Trophoblast cell (in vitro differentiated cells and primary cell): ENCODE measurements at regions not wholly inside any gene's neighbourhood (a gene's known extent, or its start where the extent isn't known, plus 50 kb on each side); places are given as distances from the start of the nearest gene placed in this dataset.

ENCODE experiments used
- DNase-seq, 2 donors: peaks; one replicate each; pipeline ENCODE4 v3.0.0-alpha.2; 2016
- H2AFZ ChIP-seq: 2 replicates; pipeline ENCODE4 v1.6.1; 2013; ENCODE audit warnings: low read length, moderate library complexity, mild to moderate bottlenecking; ENCODE audit not compliant: insufficient read depth, poor library complexity
- H2AK5ac ChIP-seq: 2 replicates; pipeline ENCODE4 v1.6.1; 2013; ENCODE audit warnings: mild to moderate bottlenecking, low read length
- H2BK120ac ChIP-seq: 2 replicates; pipeline ENCODE4 v1.6.1; 2013; ENCODE audit warnings: low read length, mild to moderate bottlenecking, moderate library complexity; ENCODE audit not compliant: insufficient read depth, poor library complexity
- H2BK12ac ChIP-seq: 2 replicates; pipeline ENCODE4 v1.6.1; 2013; ENCODE audit warnings: mild to moderate bottlenecking, low read length, moderate library complexity
- H2BK5ac ChIP-seq: 2 replicates; pipeline ENCODE4 v1.6.1; 2013; ENCODE audit warnings: low read length, low read depth, moderate library complexity, mild to moderate bottlenecking; ENCODE audit not compliant: poor library complexity
- H3K14ac ChIP-seq: 2 replicates; pipeline ENCODE4 v1.6.1; 2013; ENCODE audit warnings: mild to moderate bottlenecking, low read length
- H3K18ac ChIP-seq: 2 replicates; pipeline ENCODE4 v1.6.1; 2013; ENCODE audit warnings: mild to moderate bottlenecking, low read length
- H3K23ac ChIP-seq: 2 replicates; pipeline ENCODE4 v1.6.1; 2013; ENCODE audit warnings: low read length
- H3K27ac ChIP-seq: 2 replicates; pipeline ENCODE4 v1.5.1; 2013; ENCODE audit warnings: low read depth, mild to moderate bottlenecking, inconsistent platforms, low read length, moderate library complexity
- H3K27me3 ChIP-seq: 2 replicates; pipeline ENCODE4 v1.6.1; 2013; ENCODE audit warnings: inconsistent platforms, mild to moderate bottlenecking, low read length, moderate library complexity; ENCODE audit not compliant: insufficient read depth
- H3K36me3 ChIP-seq, 2 experiments: 1 replicate in 1 of 2; 2 replicates in 1 of 2; pipeline ENCODE4 v1.6.1; 2013; ENCODE audit warnings: low read length in 2 of 2, mild to moderate bottlenecking in 2 of 2, moderate library complexity in 1 of 2; ENCODE audit not compliant: insufficient read depth in 2 of 2, control insufficient read depth in 1 of 2
- H3K4ac ChIP-seq: 2 replicates; pipeline ENCODE4 v1.6.1; 2013; ENCODE audit warnings: low read depth, mild to moderate bottlenecking, low read length, moderate library complexity
- H3K4me1 ChIP-seq, 2 experiments: 1 replicate in 1 of 2; 2 replicates in 1 of 2; pipeline ENCODE4 v1.6.1; 2013; ENCODE audit warnings: low read length in 2 of 2, mild to moderate bottlenecking in 2 of 2, moderate library complexity in 1 of 2; ENCODE audit not compliant: insufficient read depth in 2 of 2, control insufficient read depth in 1 of 2
- H3K4me2 ChIP-seq: 2 replicates; pipeline ENCODE4 v1.6.1; 2013; ENCODE audit warnings: inconsistent platforms, mild to moderate bottlenecking, low read length, moderate library complexity
- H3K4me3 ChIP-seq: 2 replicates; pipeline ENCODE4 v1.5.1; 2013; ENCODE audit warnings: mild to moderate bottlenecking, low read depth, low read length, inconsistent platforms
- H3K79me1 ChIP-seq: one replicate; pipeline ENCODE4 v1.6.1; 2013; ENCODE audit warnings: low read length
- H3K79me2 ChIP-seq: 2 replicates; pipeline ENCODE4 v1.6.1; 2013; ENCODE audit warnings: low read length, mild to moderate bottlenecking; ENCODE audit not compliant: control insufficient read depth, insufficient read depth, poor library complexity
- H3K9ac ChIP-seq: 2 replicates; pipeline ENCODE4 v1.6.1; 2013; ENCODE audit warnings: mild to moderate bottlenecking, low read length
- H3K9me3 ChIP-seq: 2 replicates; pipeline ENCODE4 v1.6.1; 2013; ENCODE audit warnings: low read depth, mild to moderate bottlenecking, control low read depth, inconsistent platforms, low read length; ENCODE audit not compliant: insufficient read depth
- H4K12ac ChIP-seq: 2 replicates; pipeline ENCODE4 v1.6.1; 2013; ENCODE audit warnings: low read depth, mild to moderate bottlenecking, low read length, moderate library complexity
- H4K8ac ChIP-seq: 2 replicates; pipeline ENCODE4 v1.6.1; 2013; ENCODE audit warnings: low read depth, mild to moderate bottlenecking, low read length, moderate library complexity
- H4K91ac ChIP-seq: one replicate; pipeline ENCODE4 v1.6.1; 2013; ENCODE audit warnings: low read depth, mild to moderate bottlenecking, low read length, moderate library complexity
- WGBS: extraction: QIAGEN DNeasy Blood & Tissue Kit; methylation state at CpG from one replicate; pipeline ENCODE4 v1.1.7; 2013; ENCODE audit warnings: missing lambda C conversion rate; ENCODE audit not compliant: insufficient read length, insufficient coverage; ENCODE audit errors: extremely low coverage; 5-methylcytosine and 5-hydroxymethylcytosine counted together

- Histone ChIP-seq H3K4me1 (no peaks in the 10 kb centered on the region), H2AFZ (no peak overlapping the region), H3K4ac (no peak overlapping the region), H2BK12ac (no peak overlapping the region), H3K18ac (no peak overlapping the region), H3K36me3 (no peaks in the 10 kb centered on the region), H3K27me3 (no peaks in the 10 kb centered on the region), H3K4me2 (no peak overlapping the region), H3K79me1 (no peaks in the 10 kb centered on the region), H3K79me2 (no peaks in the 10 kb centered on the region), H2BK5ac (no peak overlapping the region), H2BK120ac (no peak overlapping the region), H3K14ac (no peak overlapping the region), H4K91ac (no peak overlapping the region), H4K8ac (no peak overlapping the region), H3K9me3 (peaks cover 4% of the 10 kb centered on the region), H4K12ac (no peak overlapping the region), H2AK5ac (no peak overlapping the region), H3K27ac (no peak overlapping the region), H3K23ac (no peak overlapping the region), H3K9ac (no peak overlapping the region), H3K4me3 (no peak overlapping the region)
- WGBS, result no CpG with 5 or more reads among the region's 14 CpGs
- no peak for DNase-seq
Observed at GRCh38 chr10:130810856-130811255, 500.7 kb downstream of the TCERG1L start.

GRCh38 chr10:130812381-130813148 is 499.0 kb downstream of the TCERG1L start:
- no peaks in the 10 kb centered on the region for H3K79me2 ChIP-seq
- H3K9ac ChIP-seq, result no peak overlapping the region
- no peaks in the 10 kb centered on the region for H3K4me1 ChIP-seq
- no peak overlapping the region for H4K91ac ChIP-seq
- no peak overlapping the region for H3K4me2 ChIP-seq
- no peaks in the 10 kb centered on the region for H3K79me1 ChIP-seq
- no peak overlapping the region for H3K23ac ChIP-seq
- H3K27me3 ChIP-seq, result no peaks in the 10 kb centered on the region
- no peak overlapping the region for H2BK120ac ChIP-seq
- no peak overlapping the region for H3K14ac ChIP-seq
- no peak overlapping the region for H2BK5ac ChIP-seq
- no CpG with 5 or more reads among the region's 14 CpGs for WGBS
- H2AFZ ChIP-seq, result no peak overlapping the region
- H3K9me3 ChIP-seq, result peaks cover 3% of the 10 kb centered on the region
- H3K36me3 ChIP-seq, result no peaks in the 10 kb centered on the region
- no peak overlapping the region for H3K18ac ChIP-seq
- H3K4me3 ChIP-seq, result peak overlapping the region; percentile 5
- H3K27ac ChIP-seq, result no peak overlapping the region
- DNase-seq, result no peak
- H3K4ac ChIP-seq, result no peak overlapping the region
- H2BK12ac ChIP-seq, result no peak overlapping the region
- H4K12ac ChIP-seq, result no peak overlapping the region
- H4K8ac ChIP-seq, result no peak overlapping the region
- H2AK5ac ChIP-seq, result no peak overlapping the region

GRCh38 chr10:130814610-130815009 is 496.9 kb downstream of the TCERG1L start:
- Histone ChIP-seq H3K4me1 (no peaks in the 10 kb centered on the region), H4K91ac (no peak overlapping the region), H2AK5ac (no peak overlapping the region), H3K36me3 (no peaks in the 10 kb centered on the region), H3K27ac (no peak overlapping the region), H2BK12ac (no peak overlapping the region), H3K9me3 (no peaks in the 10 kb centered on the region), H2BK120ac (no peak overlapping the region), H3K27me3 (no peaks in the 10 kb centered on the region), H3K79me1 (no peaks in the 10 kb centered on the region), H4K12ac (no peak overlapping the region), H2BK5ac (no peak overlapping the region), H3K9ac (no peak overlapping the region), H3K4me2 (no peak overlapping the region), H3K14ac (no peak overlapping the region), H3K23ac (no peak overlapping the region), H3K4ac (no peak overlapping the region), H3K79me2 (no peaks in the 10 kb centered on the region), H4K8ac (no peak overlapping the region), H3K18ac (no peak overlapping the region), H2AFZ (no peak overlapping the region), H3K4me3 (no peak overlapping the region)
- DNase-seq, result no peak
- WGBS, result no CpG with 5 or more reads among the region's 7 CpGs

GRCh38 chr10:130816116-130816901 is 495.2 kb downstream of the TCERG1L start:
- Histone ChIP-seq H3K18ac (no peak overlapping the region), H3K4me1 (no peaks in the 10 kb centered on the region), H4K8ac (no peak overlapping the region), H3K79me1 (no peaks in the 10 kb centered on the region), H4K91ac (no peak overlapping the region), H2BK5ac (no peak overlapping the region), H3K4me2 (no peak overlapping the region), H3K4me3 (no peak overlapping the region), H3K27me3 (no peaks in the 10 kb centered on the region), H3K4ac (no peak overlapping the region), H3K9me3 (no peaks in the 10 kb centered on the region), H3K14ac (no peak overlapping the region), H3K36me3 (no peaks in the 10 kb centered on the region), H3K79me2 (no peaks in the 10 kb centered on the region), H2BK120ac (no peak overlapping the region), H4K12ac (no peak overlapping the region), H2AK5ac (no peak overlapping the region), H3K9ac (no peak overlapping the region), H2BK12ac (no peak overlapping the region), H2AFZ (no peak overlapping the region), H3K27ac (no peak overlapping the region), H3K23ac (no peak overlapping the region)
- no CpG with 5 or more reads among the region's 23 CpGs for WGBS
- DNase-seq, result no peak
